Keratinocyte (primary cell): ENCODE measurements at regions not wholly inside any gene's neighbourhood (a gene's known extent, or its start where the extent isn't known, plus 50 kb on each side); places are given as distances from the start of the nearest gene placed in this dataset.

Experiments used
- DNase-seq: peaks from one replicate; pipeline ENCODE4 v3.0.0-alpha.2; 2011; ENCODE audit warnings: low read depth, missing footprints, low spot score
- FAIRE-seq: peaks from 2 replicates; lab custom pipeline; 2011; peaks lifted over from hg19 to GRCh38; lab: Jason Lieb, UNC
- H2AFZ ChIP-seq: 2 replicates; pipeline ENCODE4 v1.6.0; 2012; ENCODE audit warnings: low read length, control low read depth, inconsistent platforms; ENCODE audit not compliant: control insufficient read depth
- H3K27ac ChIP-seq: 2 replicates; pipeline ENCODE4 v1.5.1; 2011; ENCODE audit warnings: low read length; ENCODE audit not compliant: control insufficient read depth, insufficient read depth
- H3K27me3 ChIP-seq: 3 replicates; pipeline ENCODE4 v1.6.0; 2011; ENCODE audit warnings: low read length; ENCODE audit not compliant: control insufficient read depth, insufficient read depth; ENCODE audit errors: extremely low read depth
- H3K36me3 ChIP-seq, 2 experiments: 2 replicates in 1 of 2; 3 replicates in 1 of 2; pipeline ENCODE4 v1.5.1; 2011; ENCODE audit warnings: low read length in 2 of 2, mild to moderate bottlenecking in 1 of 2; ENCODE audit not compliant: control insufficient read depth in 2 of 2, insufficient read depth in 2 of 2; ENCODE audit errors: extremely low read depth in 1 of 2
- H3K4me1 ChIP-seq: 3 replicates; pipeline ENCODE4 v1.5.1; 2011; ENCODE audit warnings: low read length; ENCODE audit not compliant: control insufficient read depth, insufficient read depth; ENCODE audit errors: extremely low read depth
- H3K4me2 ChIP-seq: 3 replicates; pipeline ENCODE4 v1.6.0; 2011; ENCODE audit warnings: low read depth, low read length; ENCODE audit not compliant: control insufficient read depth, insufficient read depth; ENCODE audit errors: extremely low read depth
- H3K4me3 ChIP-seq, 3 experiments: fragments of 200-600 bp in 1 of 3; sonication (generic) in 1 of 3; 2 replicates in 2 of 3; 3 replicates in 1 of 3; pipeline ENCODE4 v1.5.1; 2011 to 2016; ENCODE audit warnings: low read length in 3 of 3, mild to moderate bottlenecking in 3 of 3, control low read depth in 2 of 3, inconsistent platforms in 1 of 3, low read depth in 1 of 3, mixed read lengths in 1 of 3, mixed run types in 1 of 3, moderate library complexity in 1 of 3; ENCODE audit not compliant: control insufficient read depth in 2 of 3, insufficient read depth in 2 of 3; ENCODE audit errors: extremely low read depth in 1 of 3
- H3K79me2 ChIP-seq: 2 replicates; pipeline ENCODE4 v1.6.0; 2012; ENCODE audit warnings: low read length; ENCODE audit not compliant: control insufficient read depth, insufficient read depth
- H3K9ac ChIP-seq: 3 replicates; pipeline ENCODE4 v1.6.0; 2011; ENCODE audit warnings: low read length; ENCODE audit not compliant: control insufficient read depth, insufficient read depth; ENCODE audit errors: extremely low read depth
- H3K9me1 ChIP-seq: 3 replicates; pipeline ENCODE4 v1.6.0; 2011; ENCODE audit warnings: low read length; ENCODE audit not compliant: control insufficient read depth, insufficient read depth; ENCODE audit errors: extremely low read depth
- H3K9me3 ChIP-seq: 2 replicates; pipeline ENCODE4 v1.5.1; 2012; ENCODE audit warnings: low read depth, low read length; ENCODE audit not compliant: control insufficient read depth
- H4K20me1 ChIP-seq: 3 replicates; pipeline ENCODE4 v1.6.0; 2011; ENCODE audit warnings: low read length; ENCODE audit not compliant: control insufficient read depth, insufficient read depth; ENCODE audit errors: extremely low read depth
- CTCF ChIP-seq, 3 experiments: IDR thresholded peaks in 1 of 3; conservative IDR thresholded peaks in 1 of 3; optimal IDR thresholded peaks in 1 of 3; 2 replicates in 2 of 3; 3 replicates in 1 of 3; pipeline versions ENCODE3 to v1.5.1; 2011; ENCODE audit warnings: low read length in 3 of 3, mild to moderate bottlenecking in 3 of 3, moderate library complexity in 2 of 3, control low read depth in 1 of 3, inconsistent platforms in 1 of 3; ENCODE audit not compliant: insufficient read depth in 2 of 3; ENCODE audit errors: extremely low read depth in 1 of 3
- EZH2 ChIP-seq: IDR thresholded peaks from one replicate; pipeline ENCODE4 v1.6.1; 2012; ENCODE audit warnings: inconsistent platforms, mild to moderate bottlenecking, low read length, moderate library complexity
- dilution Hi-C: fragments of 300-500 bp; cut with MboI; formaldehyde crosslinking; loops from one replicate; pipeline ENCODE4 v1.7.0; 2020; ENCODE audit warnings: low sequenced_read_pairs; ENCODE audit not compliant: extremely low pct_ligation_motif_present

GRCh38 chrX:124274438-124275181, 57.9 kb upstream of the TEX13D start:
- DNase-seq, result no peak
- H3K4me3 ChIP-seq, result no peak overlapping the region
- H3K9ac ChIP-seq, result no peak overlapping the region
- TF ChIP-seq CTCF (optimal IDR thresholded peaks at IDR 0.05 in 1 of 3, IDR thresholded peaks at IDR 0.05 in 1 of 3, conservative IDR thresholded peaks at IDR 0.05 in 1 of 3; ENCODE audit: extremely low read depth in 1 of 3, insufficient read depth in 2 of 3, low read length in 3 of 3), result no peak
- TF ChIP-seq EZH2, result no peak
- no peaks in the 10 kb centered on the region for H3K36me3 ChIP-seq
- FAIRE-seq, result no peak
- no peak overlapping the region for H3K4me2 ChIP-seq
- dilution Hi-C loops, result no loop called here
- no peaks in the 10 kb centered on the region for H3K9me3 ChIP-seq
- H4K20me1 ChIP-seq, result no peaks in the 10 kb centered on the region
- no peak overlapping the region for H2AFZ ChIP-seq
- H3K27ac ChIP-seq, result no peak overlapping the region
- H3K9me1 ChIP-seq, result no peaks in the 10 kb centered on the region
- no peaks in the 10 kb centered on the region for H3K4me1 ChIP-seq
- H3K79me2 ChIP-seq, result no peaks in the 10 kb centered on the region
- H3K27me3 ChIP-seq, result no peaks in the 10 kb centered on the region

DNA sequence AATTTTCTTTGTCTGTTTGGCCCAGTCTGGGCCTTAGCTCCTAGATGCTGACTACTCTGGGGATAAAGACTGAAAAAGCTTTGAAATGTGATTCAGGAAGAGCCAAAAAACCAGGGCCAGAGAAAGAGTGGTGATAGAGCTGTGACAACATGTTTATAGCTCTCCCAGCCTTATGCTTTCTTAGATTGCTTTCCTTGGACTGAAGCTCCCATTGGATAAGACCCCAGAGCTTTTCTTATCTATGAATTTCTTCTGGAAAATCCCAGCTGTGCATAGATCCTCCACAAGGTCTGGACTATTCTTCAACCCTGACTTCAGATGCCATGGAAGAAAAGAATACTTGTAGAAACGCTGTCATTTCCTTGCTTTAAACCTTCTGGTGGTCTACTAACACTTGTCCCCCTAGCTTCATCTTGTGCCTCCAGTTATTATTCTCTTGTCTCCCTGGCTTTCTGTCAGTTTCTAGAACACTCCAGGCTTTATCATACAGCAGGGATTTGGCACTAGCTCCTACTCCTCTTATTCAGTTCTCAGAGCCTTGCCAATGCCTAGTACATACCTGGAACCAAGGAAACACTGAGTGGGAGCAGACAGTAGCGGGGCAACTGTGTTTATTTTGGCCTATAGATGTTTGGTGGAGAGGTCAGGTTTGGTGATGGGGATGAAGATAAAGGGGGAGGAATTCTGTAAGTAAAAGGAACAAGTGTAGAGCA, 57.1 kb upstream of the TEX13D start:
- Histone ChIP-seq H3K9me1 (no peaks in the 10 kb centered on the region), H3K27me3 (no peaks in the 10 kb centered on the region), H3K9ac (no peak overlapping the region), H3K4me1 (no peaks in the 10 kb centered on the region), H3K9me3 (no peaks in the 10 kb centered on the region), H2AFZ (no peak overlapping the region), H3K36me3 (no peaks in the 10 kb centered on the region), H3K79me2 (no peaks in the 10 kb centered on the region), H3K4me2 (no peak overlapping the region), H3K4me3 (no peak overlapping the region), H4K20me1 (no peaks in the 10 kb centered on the region), H3K27ac (no peak overlapping the region)
- FAIRE-seq (no peak), DNase-seq (no peak)
- dilution Hi-C loops, result no loop called here
- no peak for TF ChIP-seq CTCF (optimal IDR thresholded peaks at IDR 0.05 in 1 of 3, IDR thresholded peaks at IDR 0.05 in 1 of 3, conservative IDR thresholded peaks at IDR 0.05 in 1 of 3; ENCODE audit: extremely low read depth in 1 of 3, insufficient read depth in 2 of 3, low read length in 3 of 3)
- TF ChIP-seq EZH2, result no peak
